Effector memory CD4-positive, alpha-beta T cell (primary cell): ENCODE measurements at regions not wholly inside any gene's neighbourhood (a gene's known extent, or its start where the extent isn't known, plus 50 kb on each side); places are given as distances from the start of the nearest gene placed in this dataset.

ENCODE experiments used
- DNase-seq, 3 donors: peaks; one replicate each; pipeline ENCODE4 v3.0.0-alpha.2; 2020
- H3K27ac ChIP-seq: 2 replicates; pipeline ENCODE4 v1.7.0; 2013; ENCODE audit warnings: mild to moderate bottlenecking, low read length, moderate library complexity; ENCODE audit not compliant: insufficient read depth, poor library complexity, severe bottlenecking
- H3K27me3 ChIP-seq: replicated peaks from 2 replicates; pipeline ENCODE4 v1.7.0; 2013; ENCODE audit warnings: mild to moderate bottlenecking, low read length; ENCODE audit not compliant: insufficient read depth, control insufficient read depth, poor library complexity, severe bottlenecking
- H3K36me3 ChIP-seq: 2 replicates; pipeline ENCODE4 v1.7.0; 2013; ENCODE audit warnings: mild to moderate bottlenecking, low read length, moderate library complexity; ENCODE audit not compliant: control insufficient read depth, insufficient read depth
- H3K4me1 ChIP-seq: 2 replicates; pipeline ENCODE4 v1.7.0; 2013; ENCODE audit warnings: low read length, mild to moderate bottlenecking; ENCODE audit not compliant: control insufficient read depth, insufficient read depth, poor library complexity, severe bottlenecking
- H3K4me3 ChIP-seq: 2 replicates; pipeline ENCODE4 v1.7.0; 2013; ENCODE audit warnings: low read length, low read depth, mild to moderate bottlenecking; ENCODE audit not compliant: insufficient read depth, poor library complexity, severe bottlenecking
- H3K9me3 ChIP-seq: 2 replicates; pipeline ENCODE4 v1.7.0; 2013; ENCODE audit warnings: mild to moderate bottlenecking, low read length, moderate library complexity; ENCODE audit not compliant: control insufficient read depth

GRCh38 chr11:116129456-116129855, 625.2 kb upstream of the CADM1 start:
- Histone ChIP-seq H3K4me1 (no peaks in the 10 kb centered on the region), H3K36me3 (no peaks in the 10 kb centered on the region), H3K4me3 (no peak overlapping the region), H3K27me3 (no peaks in the 10 kb centered on the region), H3K27ac (no peak overlapping the region), H3K9me3 (no peaks in the 10 kb centered on the region)
- no peak for DNase-seq

GRCh38 chr11:116126562-116126961, 622.3 kb upstream of the CADM1 start:
- Histone ChIP-seq H3K4me3 (no peak overlapping the region), H3K27me3 (no peaks in the 10 kb centered on the region), H3K27ac (no peak overlapping the region), H3K9me3 (no peaks in the 10 kb centered on the region), H3K36me3 (no peaks in the 10 kb centered on the region), H3K4me1 (no peaks in the 10 kb centered on the region)
- no peak for DNase-seq

- H3K9me3 ChIP-seq, result no peaks in the 10 kb centered on the region
- H3K27me3 ChIP-seq, result no peaks in the 10 kb centered on the region
- H3K4me1 ChIP-seq, result no peaks in the 10 kb centered on the region
- DNase-seq, result no peak
- H3K4me3 ChIP-seq, result no peak overlapping the region
- H3K36me3 ChIP-seq, result no peaks in the 10 kb centered on the region
- no peak overlapping the region for H3K27ac ChIP-seq
Measured at GRCh38 chr11:116124922-116125714, 620.9 kb upstream of the CADM1 start.

GRCh38 chr11:116123739-116124138, 619.5 kb upstream of the CADM1 start:
- Histone ChIP-seq H3K4me3 (no peak overlapping the region), H3K4me1 (no peaks in the 10 kb centered on the region), H3K9me3 (no peaks in the 10 kb centered on the region), H3K36me3 (no peaks in the 10 kb centered on the region), H3K27me3 (no peaks in the 10 kb centered on the region), H3K27ac (no peak overlapping the region)
- no peak for DNase-seq

- H3K27me3 ChIP-seq, result no peaks in the 10 kb centered on the region
- no peaks in the 10 kb centered on the region for H3K36me3 ChIP-seq
- H3K9me3 ChIP-seq, result no peaks in the 10 kb centered on the region
- no peak overlapping the region for H3K4me3 ChIP-seq
- H3K4me1 ChIP-seq, result no peaks in the 10 kb centered on the region
- H3K27ac ChIP-seq, result no peak overlapping the region
- no peak for DNase-seq
Measured at GRCh38 chr11:116122697-116123472, 618.7 kb upstream of the CADM1 start.

GRCh38 chr11:116119158-116119557, 614.9 kb upstream of the CADM1 start:
- H3K4me3 ChIP-seq, result no peak overlapping the region
- no peaks in the 10 kb centered on the region for H3K4me1 ChIP-seq
- no peaks in the 10 kb centered on the region for H3K36me3 ChIP-seq
- H3K27me3 ChIP-seq, result no peaks in the 10 kb centered on the region
- H3K9me3 ChIP-seq, result no peaks in the 10 kb centered on the region
- no peak overlapping the region for H3K27ac ChIP-seq
- DNase-seq, result no peak

- Histone ChIP-seq H3K4me3 (no peak overlapping the region), H3K27me3 (no peaks in the 10 kb centered on the region), H3K4me1 (no peaks in the 10 kb centered on the region), H3K36me3 (no peaks in the 10 kb centered on the region), H3K9me3 (no peaks in the 10 kb centered on the region), H3K27ac (no peak overlapping the region)
- no peak for DNase-seq
Measured at GRCh38 chr11:116118138-116118470, 613.9 kb upstream of the CADM1 start.

- H3K4me1 ChIP-seq, result no peaks in the 10 kb centered on the region
- DNase-seq, result no peak
- H3K27me3 ChIP-seq, result no peaks in the 10 kb centered on the region
- H3K36me3 ChIP-seq, result no peaks in the 10 kb centered on the region
- no peak overlapping the region for H3K4me3 ChIP-seq
- no peaks in the 10 kb centered on the region for H3K9me3 ChIP-seq
- H3K27ac ChIP-seq, result no peak overlapping the region
Measured at GRCh38 chr11:116117331-116118137, 613.3 kb upstream of the CADM1 start.

GRCh38 chr11:116115801-116116200, 611.6 kb upstream of the CADM1 start:
- no peak overlapping the region for H3K4me3 ChIP-seq
- H3K9me3 ChIP-seq, result no peaks in the 10 kb centered on the region
- DNase-seq, result no peak
- H3K27me3 ChIP-seq, result no peaks in the 10 kb centered on the region
- H3K27ac ChIP-seq, result no peak overlapping the region
- H3K36me3 ChIP-seq, result no peaks in the 10 kb centered on the region
- no peaks in the 10 kb centered on the region for H3K4me1 ChIP-seq
